HG03571 (cell line): ENCODE measurements at regions not wholly inside any gene's neighbourhood (a gene's known extent, or its start where the extent isn't known, plus 50 kb on each side); places are given as distances from the start of the nearest gene placed in this dataset.
"Not testable (repeated sequence)": the region's sequence is repeated elsewhere in the genome, so short reads cannot be mapped to it uniquely, and the experiment has no call there.

Experiments used
- ATAC-seq: cut with Tn5 transposase; IDR thresholded peaks from one replicate; pipeline ENCODE4 v1.9.1; 2021; ENCODE audit not compliant: unreplicated experiment

- no peak for ATAC-seq
Observed at GRCh38 chr4:11814758-11815157, 386.1 kb upstream of the HS3ST1 start.

- no peak for ATAC-seq
Observed at GRCh38 chr4:11813951-11814446, 385.3 kb upstream of the HS3ST1 start.

- not testable (repeated sequence) for ATAC-seq
Observed at GRCh38 chr4:11811521-11811920, 382.8 kb upstream of the HS3ST1 start.

GRCh38 chr4:11805842-11806241, 377.1 kb upstream of the HS3ST1 start:
- ATAC-seq: peak; percentile 41

GRCh38 chr4:11801466-11802446, 373.1 kb upstream of the HS3ST1 start:
- ATAC-seq: peak; percentile 97

- no peak for ATAC-seq
Observed at GRCh38 chr4:11799196-11799595, 370.5 kb upstream of the HS3ST1 start.

GRCh38 chr4:11791797-11792196, 363.1 kb upstream of the HS3ST1 start:
- no peak for ATAC-seq

GRCh38 chr4:11790230-11790629, 361.5 kb upstream of the HS3ST1 start:
- ATAC-seq: no peak

- ATAC-seq: no peak
Observed at GRCh38 chr4:11783588-11783987, 354.9 kb upstream of the HS3ST1 start.

- ATAC-seq: no peak
Observed at GRCh38 chr4:11782859-11783258, 354.2 kb upstream of the HS3ST1 start.

- no peak for ATAC-seq
Observed at GRCh38 chr4:11777447-11777846, 348.8 kb upstream of the HS3ST1 start.

- ATAC-seq: no peak
Observed at GRCh38 chr4:11774346-11774745, 345.7 kb upstream of the HS3ST1 start.

GRCh38 chr4:11773798-11774197, 345.1 kb upstream of the HS3ST1 start:
- no peak for ATAC-seq

GRCh38 chr4:11769434-11769833, 340.7 kb upstream of the HS3ST1 start:
- no peak for ATAC-seq

- ATAC-seq: no peak
Observed at GRCh38 chr4:11768251-11768972, 339.7 kb upstream of the HS3ST1 start.

- no peak for ATAC-seq
Observed at GRCh38 chr4:11765849-11766453, 337.3 kb upstream of the HS3ST1 start.

GRCh38 chr4:11748164-11748872, 319.6 kb upstream of the HS3ST1 start:
- ATAC-seq: no peak

- ATAC-seq: no peak
Observed at GRCh38 chr4:11746734-11747133, 318.0 kb upstream of the HS3ST1 start.

GRCh38 chr4:11743976-11744375, 315.3 kb upstream of the HS3ST1 start:
- ATAC-seq: no peak

- no peak for ATAC-seq
Observed at GRCh38 chr4:11743236-11743635, 314.5 kb upstream of the HS3ST1 start.

- no peak for ATAC-seq
Observed at GRCh38 chr4:11741190-11741652, 312.5 kb upstream of the HS3ST1 start.
